Kidney (tissue), 13 donors: ENCODE measurements at regions not wholly inside any gene's neighbourhood (a gene's known extent, or its start where the extent isn't known, plus 50 kb on each side); places are given as distances from the start of the nearest gene placed in this dataset.

ENCODE experiments used
- DNase-seq, 5 donors: peaks; one replicate each; pipeline ENCODE4 v3.0.0-alpha.2; 2013 to 2020
- FAIRE-seq: peaks from 2 replicates; lab custom pipeline; 2012; peaks lifted over from hg19 to GRCh38; lab: Jason Lieb, UNC
- H3K27ac ChIP-seq, 2 donors: one replicate each; pipeline ENCODE4 v1.7.0; 2013; ENCODE audit warnings: low read depth in 2 of 2, low read length in 2 of 2, inconsistent platforms in 1 of 2
- H3K27me3 ChIP-seq: one replicate; pipeline ENCODE4 v1.7.1; 2013; ENCODE audit warnings: low read length, inconsistent platforms; ENCODE audit not compliant: control insufficient read depth, insufficient read depth
- H3K36me3 ChIP-seq, 3 donors: one replicate each; pipeline versions ENCODE4 v1.7.0 to v1.7.1; 2013; ENCODE audit warnings: low read length in 3 of 3, control low read depth in 1 of 3, inconsistent platforms in 1 of 3; ENCODE audit not compliant: insufficient read depth in 3 of 3, control insufficient read depth in 2 of 3
- H3K4me1 ChIP-seq, 3 donors: one replicate each; pipeline versions ENCODE4 v1.7.0 to v1.7.1; 2013; ENCODE audit warnings: low read length in 3 of 3, inconsistent platforms in 1 of 3, low read depth in 1 of 3; ENCODE audit not compliant: control insufficient read depth in 2 of 3, insufficient read depth in 2 of 3
- H3K4me3 ChIP-seq, 3 donors: one replicate each; pipeline versions ENCODE4 v1.7.0 to v1.8.1; 2013; ENCODE audit warnings: low read length in 3 of 3, control low read depth in 1 of 3, inconsistent platforms in 1 of 3
- H3K9ac ChIP-seq, 3 donors: one replicate each; pipeline versions ENCODE4 v1.7.0 to v1.7.1; 2013; ENCODE audit warnings: low read length in 3 of 3, control low read depth in 1 of 3, inconsistent platforms in 1 of 3
- H3K9me3 ChIP-seq, 3 donors: one replicate each; pipeline versions ENCODE4 v1.7.0 to v1.7.1; 2013; ENCODE audit warnings: low read length in 3 of 3, control low read depth in 1 of 3, inconsistent platforms in 1 of 3; ENCODE audit not compliant: control insufficient read depth in 2 of 3, insufficient read depth in 1 of 3
- CTCF ChIP-seq: IDR thresholded peaks from 3 replicates; pipeline ENCODE4 v1.5.1; 2012; ENCODE audit warnings: mild to moderate bottlenecking, moderate library complexity, borderline replicate concordance; ENCODE audit not compliant: insufficient read depth; ENCODE audit errors: extremely low read depth
- intact Hi-C: fragments of 100-400 bp; cut with DNase I; formaldehyde crosslinking; loops from one replicate; pipeline ENCODE4 v1.11.1; 2022
- donor health status: control.
- donor health status: control.
- donor health status: control.
- donor health status: control.
- donor health status: control.
- donor health status: DM: yes; HTN: yes; CAD: no.
- donor health status: Normal renal cell carcinoma (clear cell type).

DNA sequence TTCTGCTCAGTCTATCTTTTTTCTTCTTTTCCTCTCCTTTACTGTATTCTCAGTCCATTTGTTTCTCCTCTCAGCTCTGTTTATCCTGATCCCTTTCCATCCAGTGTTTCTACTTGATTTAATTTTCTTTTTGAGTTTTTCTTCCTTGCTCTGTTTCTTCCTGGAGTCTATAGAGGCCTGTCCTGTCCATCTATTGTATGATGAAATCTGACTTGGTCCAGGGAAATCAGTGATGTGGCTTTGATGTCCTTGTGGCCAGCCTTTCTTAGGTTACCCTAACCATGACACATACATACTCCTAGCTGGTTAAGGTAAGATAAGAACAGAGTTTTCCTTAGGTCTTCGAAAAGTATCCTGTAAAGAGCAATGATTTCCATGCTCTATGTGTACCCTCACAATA is 89.3 kb upstream of the LNX1 start:
- no peak overlapping the region for H3K9ac ChIP-seq
- no peak for DNase-seq
- no peak for TF ChIP-seq CTCF
- H3K9me3 ChIP-seq = no peaks in the 10 kb centered on the region
- no peak overlapping the region for H3K27ac ChIP-seq
- no peaks in the 10 kb centered on the region for H3K27me3 ChIP-seq
- no peak for FAIRE-seq
- H3K36me3 ChIP-seq = no peaks in the 10 kb centered on the region
- H3K4me1 ChIP-seq = no peaks in the 10 kb centered on the region
- no peak overlapping the region for H3K4me3 ChIP-seq
- intact Hi-C loops = no loop called here

- no peak for DNase-seq
- TF ChIP-seq CTCF = no peak
- intact Hi-C loops = no loop called here
- Histone ChIP-seq H3K9ac (no peak overlapping the region), H3K9me3 (no peaks in the 10 kb centered on the region), H3K4me3 (no peak overlapping the region), H3K27me3 (no peaks in the 10 kb centered on the region), H3K27ac (no peak overlapping the region), H3K4me1 (no peaks in the 10 kb centered on the region), H3K36me3 (no peaks in the 10 kb centered on the region)
- no peak for FAIRE-seq
Measured at GRCh38 chr4:53680168-53680567, 88.9 kb upstream of the LNX1 start.

DNA sequence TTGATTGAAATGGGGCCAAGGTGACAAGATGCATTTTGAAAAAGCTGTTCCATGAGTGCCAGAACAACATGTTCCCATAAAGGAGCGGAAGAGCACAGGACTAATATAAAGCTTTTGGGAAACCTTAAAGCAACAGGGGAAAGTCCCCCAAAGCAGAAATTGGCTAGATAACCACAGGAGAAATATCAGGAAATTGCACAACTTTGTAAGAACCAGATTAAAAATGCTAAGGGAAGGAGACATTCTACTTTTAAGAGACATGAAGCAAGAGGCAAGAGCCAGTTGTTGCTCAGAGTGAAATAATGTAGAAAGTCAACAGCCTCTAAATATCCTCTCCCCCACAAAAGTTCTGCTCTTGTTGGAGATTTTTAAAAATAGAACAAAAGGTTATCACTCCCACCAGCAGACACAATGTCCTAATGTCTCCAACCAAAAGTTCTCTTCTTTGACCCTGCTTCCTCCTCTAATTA is 85.2 kb upstream of the LNX1 start:
- Histone ChIP-seq H3K27ac (no peak overlapping the region), H3K4me3 (no peak overlapping the region), H3K9me3 (no peaks in the 10 kb centered on the region), H3K36me3 (no peaks in the 10 kb centered on the region), H3K9ac (no peak overlapping the region), H3K27me3 (no peaks in the 10 kb centered on the region), H3K4me1 (no peaks in the 10 kb centered on the region)
- no peak for TF ChIP-seq CTCF
- DNase-seq (no peak), FAIRE-seq (no peak)
- intact Hi-C loops = no loop called here

DNA sequence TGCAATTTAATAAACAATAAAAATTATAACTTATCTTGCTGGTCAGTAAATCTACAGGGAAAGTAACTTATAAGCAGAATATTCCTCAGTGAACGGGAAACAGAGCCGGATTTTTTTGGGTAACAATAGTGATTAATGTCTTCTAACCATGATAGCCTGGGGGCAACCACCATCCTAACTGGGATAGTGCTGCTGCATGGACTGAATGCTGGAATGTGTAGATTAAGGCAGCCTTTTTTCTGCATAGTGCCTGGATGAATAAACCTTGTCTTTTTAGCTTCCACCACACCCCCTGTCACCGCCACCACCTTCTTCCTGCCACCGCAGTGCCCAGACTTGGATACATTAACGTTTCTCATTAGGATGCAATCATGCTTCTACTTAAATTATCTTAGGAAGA is 83.6 kb upstream of the LNX1 start:
- TF ChIP-seq CTCF = no peak
- Histone ChIP-seq H3K4me3 (no peak overlapping the region), H3K27ac (no peak overlapping the region), H3K9me3 (no peaks in the 10 kb centered on the region), H3K9ac (no peak overlapping the region), H3K36me3 (no peaks in the 10 kb centered on the region), H3K27me3 (no peaks in the 10 kb centered on the region), H3K4me1 (no peaks in the 10 kb centered on the region)
- FAIRE-seq (no peak), DNase-seq (no peak)
- intact Hi-C loops = no loop called here
